HG02571 (cell line): ENCODE measurements at regions not wholly inside any gene's neighbourhood (a gene's known extent, or its start where the extent isn't known, plus 50 kb on each side); places are given as distances from the start of the nearest gene placed in this dataset.

Source experiments
- ATAC-seq: cut with Tn5 transposase; IDR thresholded peaks from one replicate; pipeline ENCODE4 v1.9.1; 2021; ENCODE audit warnings: mild to moderate bottlenecking, moderate library complexity; ENCODE audit not compliant: unreplicated experiment

DNA sequence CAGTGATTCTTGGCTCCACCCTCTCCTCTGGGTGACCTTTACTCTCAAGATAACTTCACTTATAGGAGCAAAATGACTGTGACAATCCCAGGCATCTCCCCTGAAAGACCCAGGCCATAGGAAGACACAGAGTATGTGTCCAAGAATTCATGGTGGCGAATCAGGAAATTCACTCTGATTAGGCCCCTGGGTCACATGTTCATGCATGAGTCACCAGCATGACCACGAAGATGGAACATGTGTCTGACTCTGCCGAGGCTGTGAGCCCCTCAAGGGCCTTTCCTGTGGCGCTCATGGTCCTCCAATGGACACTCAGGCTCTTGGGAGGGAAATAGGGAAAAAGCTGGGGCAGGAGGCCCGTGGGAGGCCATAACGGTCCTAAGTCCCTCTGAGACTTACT, 74.0 kb upstream of the TEX51 start:
- no peak for ATAC-seq

DNA sequence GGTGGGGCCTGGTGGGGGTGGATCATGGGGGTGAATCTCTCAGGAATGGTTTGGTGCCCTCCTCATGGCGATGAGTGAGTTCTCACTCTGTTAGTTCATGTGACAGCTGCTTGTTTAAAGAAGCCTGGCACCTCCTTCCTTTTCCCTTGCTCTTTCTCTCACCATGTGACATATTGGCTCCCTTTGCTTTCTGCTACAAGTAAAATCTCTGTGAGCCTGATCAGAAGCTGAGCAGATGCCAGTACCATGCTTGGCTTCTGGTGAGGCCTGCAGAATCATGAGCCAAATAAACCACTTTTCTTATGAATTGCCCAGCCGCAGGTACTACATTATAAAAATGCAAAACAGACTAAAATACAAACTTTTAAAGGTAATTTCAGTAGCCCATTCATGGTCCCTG, 73.4 kb upstream of the TEX51 start:
- no peak for ATAC-seq

DNA sequence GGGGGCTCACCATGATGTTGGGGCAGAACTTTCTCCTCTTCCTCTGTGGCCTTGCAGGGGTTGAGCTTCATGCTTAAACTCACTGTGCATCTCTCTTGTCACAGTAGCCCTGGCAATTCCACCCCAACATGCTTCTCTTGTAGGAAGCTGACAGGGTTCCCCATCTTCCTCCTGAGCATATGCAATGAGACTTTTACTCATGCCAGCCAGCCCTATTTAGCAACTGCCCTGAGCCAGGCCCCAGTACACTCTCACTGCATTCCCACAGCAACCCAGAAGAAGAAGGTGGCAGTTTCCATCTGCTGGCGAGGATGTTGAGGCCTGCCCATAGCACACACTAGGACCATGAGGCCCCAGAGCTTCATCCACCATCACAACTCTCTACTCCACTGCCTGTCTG, 72.2 kb upstream of the TEX51 start:
- no peak for ATAC-seq

DNA sequence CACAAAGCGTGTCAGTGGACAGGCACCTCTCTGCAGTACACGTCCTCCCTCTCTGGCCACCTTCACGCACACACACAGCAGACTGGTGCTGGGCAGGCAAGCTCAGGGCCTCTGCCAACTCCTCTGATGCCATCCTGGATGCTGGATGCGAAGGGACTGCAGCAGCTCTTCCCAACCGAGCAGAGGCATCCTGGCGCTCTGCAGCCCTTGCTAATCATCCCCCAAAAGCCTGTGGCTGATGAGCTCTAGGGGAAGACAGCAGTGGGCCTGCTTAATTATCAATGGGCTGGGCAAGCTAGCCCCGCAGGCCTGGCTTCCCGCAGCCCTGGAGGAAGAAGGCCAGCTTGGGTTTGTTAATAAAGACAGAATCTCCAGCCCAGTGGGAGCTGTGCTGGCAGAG, 71.3 kb upstream of the TEX51 start:
- no peak for ATAC-seq

DNA sequence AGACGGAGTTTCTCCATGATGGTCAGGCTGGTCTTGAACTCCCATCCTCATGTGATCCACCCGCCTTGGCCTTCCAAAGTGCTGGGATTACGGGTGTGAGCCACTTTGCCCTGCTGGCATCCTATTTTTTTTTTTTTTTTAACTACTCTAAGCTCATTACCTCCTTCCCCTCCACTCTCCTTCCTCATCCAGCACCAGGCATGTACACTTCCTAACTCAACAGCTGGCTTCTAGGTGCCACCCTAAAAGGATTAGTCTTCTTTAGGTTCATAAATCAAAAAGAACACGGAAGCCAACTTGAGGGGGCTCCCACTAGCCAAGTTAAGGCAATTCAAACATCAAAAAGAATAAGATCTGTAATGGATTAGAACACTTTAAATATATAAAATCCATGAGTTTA, 70.6 kb upstream of the TEX51 start:
- no peak for ATAC-seq

DNA sequence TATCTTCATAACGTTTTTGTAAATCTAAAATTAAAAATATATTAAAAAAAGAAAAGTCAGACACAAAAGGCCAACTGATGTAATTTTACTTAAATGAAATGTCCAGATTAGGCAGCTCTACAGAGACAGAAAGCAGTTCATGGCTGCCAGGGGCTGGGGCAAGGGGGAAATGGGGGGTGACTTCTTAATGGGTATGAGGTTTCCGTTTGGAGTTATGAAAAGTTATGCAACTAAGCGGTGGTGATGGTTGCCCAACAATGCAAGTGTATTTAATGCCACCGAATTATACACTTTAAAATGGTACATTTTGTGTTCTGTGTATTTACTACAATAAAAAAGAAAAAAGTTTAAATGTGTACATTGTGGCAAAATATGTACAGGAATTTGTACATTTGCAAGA, 70.2 kb upstream of the TEX51 start:
- ATAC-seq = no peak

DNA sequence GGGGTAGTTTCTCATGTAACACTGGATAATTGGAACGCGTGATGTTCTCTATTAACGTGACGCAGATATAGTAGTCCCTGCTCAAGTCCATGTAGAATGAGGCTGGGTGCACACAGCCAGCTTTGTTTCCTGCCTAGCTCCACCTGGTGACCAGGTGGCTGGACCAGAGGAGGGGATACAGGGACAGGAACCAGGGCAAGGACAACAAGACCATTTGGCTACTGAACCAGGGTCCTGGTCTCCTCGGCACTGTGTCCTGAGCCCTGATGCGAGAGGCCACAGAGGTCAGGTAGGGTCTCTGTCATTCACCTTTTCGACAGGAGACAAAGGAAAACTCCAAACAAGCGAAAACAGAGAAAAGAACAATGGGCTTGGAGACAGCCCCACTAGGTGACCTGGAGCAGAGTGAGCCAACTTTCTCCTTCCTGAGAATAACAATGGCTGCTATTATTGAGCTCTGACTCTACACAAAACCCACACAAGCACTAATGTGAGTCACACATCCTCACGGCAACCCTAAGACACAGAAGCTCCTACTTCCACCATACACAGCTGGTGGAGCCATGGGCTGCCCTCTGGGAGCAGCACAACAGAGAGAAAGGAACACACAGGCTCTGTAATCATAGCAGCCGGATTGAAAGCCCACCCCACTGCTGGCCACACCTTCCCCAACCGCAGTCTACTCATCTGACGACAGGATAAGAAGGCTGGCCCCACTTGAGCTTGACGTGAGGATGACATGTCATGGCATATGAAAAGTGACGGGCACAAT, 67.3 kb upstream of the TEX51 start:
- no peak for ATAC-seq

DNA sequence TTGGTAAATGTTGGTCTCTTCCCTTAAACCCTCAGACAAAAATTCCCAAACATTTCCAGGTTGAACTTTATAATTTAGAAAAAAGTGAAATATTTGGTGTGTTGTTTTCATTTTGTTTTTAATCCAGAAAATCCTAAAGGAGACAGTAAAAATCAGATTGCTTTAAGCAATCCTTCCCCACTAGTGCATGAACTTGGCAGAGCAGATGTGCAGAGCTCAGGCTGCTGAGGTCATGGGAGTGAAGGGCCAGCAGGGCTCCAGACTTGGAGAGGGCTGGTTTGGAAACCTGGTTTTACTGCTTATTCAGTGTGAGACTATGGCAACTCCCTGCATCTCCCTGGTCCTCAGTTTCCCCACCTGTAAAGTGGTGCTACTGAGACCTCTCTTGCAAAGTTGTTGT, 66.7 kb upstream of the TEX51 start:
- no peak for ATAC-seq

DNA sequence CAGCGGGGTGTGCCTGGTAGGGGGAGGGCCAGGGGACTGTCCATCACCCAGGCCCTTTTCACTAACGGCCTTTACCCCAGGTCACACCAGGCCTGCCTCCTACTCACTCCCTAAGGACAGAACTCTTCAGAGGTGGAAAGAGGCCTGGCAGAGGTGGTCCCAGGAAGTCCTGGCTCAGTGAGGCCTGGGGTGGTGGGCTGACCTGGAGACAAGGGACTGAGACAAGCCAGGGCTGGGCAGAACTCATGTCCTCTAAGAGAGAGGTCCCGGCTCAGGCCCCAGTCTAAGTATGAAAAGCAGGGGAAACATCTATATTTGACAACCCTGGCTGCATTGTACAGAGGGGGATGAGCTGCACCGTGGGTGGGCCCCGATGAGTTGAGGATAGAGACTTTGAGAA, 65.9 kb upstream of the TEX51 start:
- ATAC-seq = no peak

DNA sequence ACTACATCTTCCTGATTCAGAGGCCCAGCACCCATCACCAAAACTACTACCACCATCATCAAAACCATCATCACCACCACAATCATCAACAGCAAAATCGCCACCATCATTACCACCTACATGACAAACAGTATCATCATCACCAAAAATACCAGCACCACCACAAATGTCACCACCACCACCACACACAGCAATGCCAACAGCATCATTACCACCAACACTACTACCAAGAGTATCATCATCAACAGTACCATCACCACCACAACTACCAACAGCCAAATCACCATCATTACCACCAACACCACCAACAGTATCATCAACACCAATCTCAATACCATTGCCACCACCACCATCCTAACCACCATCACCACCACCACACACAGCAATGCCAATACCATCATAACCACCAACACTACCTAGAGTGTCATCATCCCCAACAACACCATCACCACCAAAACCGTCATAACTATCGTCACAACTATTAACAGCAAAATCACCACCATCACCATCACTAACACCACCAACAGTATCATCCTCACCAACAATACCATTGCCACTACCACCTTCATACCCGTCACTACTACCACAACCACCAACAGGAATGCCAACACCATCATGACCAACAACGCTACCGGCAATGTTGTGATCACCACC, 64.6 kb upstream of the TEX51 start:
- no peak for ATAC-seq

DNA sequence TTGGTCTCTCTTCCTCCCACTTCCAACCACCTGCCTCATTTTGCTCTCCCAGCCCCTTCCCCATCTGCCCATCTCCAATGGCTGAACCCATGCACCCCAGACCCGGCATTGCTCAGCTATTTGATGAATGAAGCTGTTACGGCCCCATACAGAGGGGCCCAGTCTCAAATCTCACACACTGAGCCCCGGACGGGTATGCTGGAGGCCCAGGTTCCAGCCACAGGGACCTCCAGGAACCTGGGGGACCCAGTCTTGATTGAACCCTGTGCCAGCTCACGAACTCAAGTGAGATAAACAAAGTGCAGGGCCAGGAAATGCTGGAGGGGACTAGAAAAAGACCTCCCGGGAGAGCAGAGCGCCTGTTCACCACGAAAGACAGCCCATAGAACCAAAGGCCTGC, 63.4 kb upstream of the TEX51 start:
- no peak for ATAC-seq

DNA sequence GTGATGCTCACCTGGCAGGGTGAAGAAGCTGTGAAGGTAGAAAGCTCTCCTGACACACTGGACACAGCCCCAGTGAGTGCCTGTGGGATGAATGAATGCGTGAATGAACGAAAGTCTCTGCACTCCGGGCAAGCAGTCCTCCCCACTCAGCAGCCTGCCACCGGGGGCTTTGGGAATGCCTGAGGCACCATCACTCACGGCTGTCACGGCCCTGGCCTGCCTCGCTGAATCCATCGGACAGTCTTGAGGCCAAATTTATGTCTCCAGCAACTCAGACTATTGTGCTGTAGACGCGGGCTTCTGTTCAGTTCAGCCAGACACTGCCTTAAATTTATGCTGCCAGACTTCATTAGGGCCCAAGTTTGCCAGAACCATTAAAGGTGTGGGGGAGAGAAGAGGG, 62.9 kb upstream of the TEX51 start:
- ATAC-seq = no peak

DNA sequence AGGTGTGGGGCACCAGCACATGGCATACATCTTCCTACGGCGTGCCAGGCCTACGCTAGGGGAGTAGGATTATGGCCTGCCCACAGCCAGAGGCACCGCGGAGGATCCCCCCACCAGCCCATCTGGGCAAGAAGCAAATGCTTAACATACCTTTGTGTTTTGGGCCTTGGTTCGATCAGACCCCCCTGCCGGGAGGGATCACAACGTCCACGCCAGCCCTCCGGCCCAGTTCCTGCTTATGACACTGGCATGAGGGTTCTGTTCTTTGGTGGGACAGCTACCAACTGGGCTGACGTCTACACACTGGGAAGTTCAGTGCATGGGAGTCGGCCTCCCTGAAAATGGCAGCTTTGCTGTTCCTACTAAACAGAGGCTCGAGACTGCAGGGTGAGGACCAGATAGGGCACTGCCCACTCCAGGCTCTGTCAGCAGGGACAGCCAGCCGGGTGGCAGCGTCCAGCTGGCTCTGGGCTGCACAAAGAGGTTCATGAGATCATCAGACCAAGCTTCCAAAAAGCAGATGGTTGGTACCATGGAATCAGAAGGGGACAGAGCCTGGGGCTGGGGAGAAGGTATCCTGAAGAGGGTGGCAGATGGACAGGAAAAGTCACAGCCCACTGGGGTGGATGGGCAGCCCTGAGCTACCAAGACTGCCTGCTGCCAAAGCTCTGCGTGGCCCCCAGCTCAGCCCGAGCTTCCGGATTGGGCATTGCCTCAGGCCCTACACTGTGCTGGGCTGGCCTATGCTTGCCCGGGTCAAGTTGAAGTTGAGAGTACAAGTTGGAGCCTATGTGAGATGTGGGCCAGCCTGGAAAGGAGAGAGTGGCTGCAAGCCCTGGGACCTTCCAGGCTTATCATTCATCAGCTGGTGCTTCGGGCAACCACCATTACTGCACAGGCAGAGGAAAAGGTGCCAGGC, 61.7 kb upstream of the TEX51 start:
- no peak for ATAC-seq

DNA sequence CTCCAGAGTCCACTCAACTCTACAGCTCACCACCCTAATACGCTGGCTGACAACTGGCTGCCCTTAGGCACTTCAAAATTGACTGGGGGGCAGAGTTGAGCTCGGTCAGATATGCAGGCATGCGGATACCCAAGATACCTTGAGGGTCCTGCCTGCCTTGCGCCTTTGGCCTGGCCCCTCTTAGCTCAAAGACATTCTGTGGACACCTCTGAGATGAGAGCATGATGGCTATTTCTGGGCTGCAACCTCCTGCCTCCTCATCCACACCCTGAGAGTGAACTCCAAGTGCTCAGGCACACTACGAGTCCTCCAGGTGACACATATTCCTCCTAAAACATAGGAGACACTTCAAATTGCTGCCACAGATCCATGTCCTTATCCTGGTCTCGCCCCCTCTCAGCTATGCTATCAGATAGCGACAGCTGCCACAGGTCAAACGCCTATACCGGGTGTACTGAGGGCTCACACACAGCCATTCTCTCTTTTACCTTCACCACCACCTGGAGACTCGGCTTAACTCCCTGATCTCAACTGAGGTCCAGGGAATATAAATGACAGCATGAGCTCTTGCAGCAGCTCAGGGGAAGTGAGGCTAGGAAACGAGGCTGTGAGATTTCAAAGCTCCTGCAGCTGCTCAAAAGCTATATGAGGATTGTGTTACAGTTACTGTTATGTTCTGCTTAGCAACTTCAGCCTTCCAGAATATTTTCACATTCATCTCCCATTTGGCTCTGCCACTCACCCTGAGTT, 60.5 kb upstream of the TEX51 start:
- ATAC-seq = no peak

DNA sequence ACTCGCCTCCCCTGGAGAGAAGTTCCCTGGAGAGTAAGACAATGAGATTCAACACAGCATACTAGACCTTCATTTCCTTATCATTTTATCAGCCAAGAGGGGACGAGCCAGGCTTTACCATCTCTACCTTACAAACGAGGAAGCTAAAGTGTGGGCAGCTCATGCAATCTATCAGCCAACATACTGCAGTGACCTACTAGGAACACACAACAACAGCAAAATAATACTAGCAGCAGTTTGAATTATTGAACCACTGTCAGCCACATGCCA, 60.0 kb upstream of the TEX51 start:
- no peak for ATAC-seq

DNA sequence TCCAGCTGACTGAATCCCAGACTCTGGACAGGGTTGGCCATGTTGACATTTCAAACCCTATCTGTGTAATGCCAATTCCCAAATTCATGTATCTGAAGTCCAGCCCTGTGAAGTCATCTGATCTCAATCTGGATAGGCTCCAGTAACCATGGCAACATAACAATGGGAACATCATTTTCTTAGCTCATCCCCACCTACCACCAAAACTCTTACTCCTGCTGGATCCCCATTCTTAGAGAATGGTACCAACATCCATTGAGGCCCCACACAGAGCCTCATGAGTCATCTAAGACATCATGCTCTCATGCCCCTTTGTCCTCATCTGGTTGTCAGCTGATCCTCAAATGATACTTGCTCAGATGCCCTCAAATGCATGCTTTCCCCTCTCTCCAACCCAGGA, 58.9 kb upstream of the TEX51 start:
- ATAC-seq = no peak

DNA sequence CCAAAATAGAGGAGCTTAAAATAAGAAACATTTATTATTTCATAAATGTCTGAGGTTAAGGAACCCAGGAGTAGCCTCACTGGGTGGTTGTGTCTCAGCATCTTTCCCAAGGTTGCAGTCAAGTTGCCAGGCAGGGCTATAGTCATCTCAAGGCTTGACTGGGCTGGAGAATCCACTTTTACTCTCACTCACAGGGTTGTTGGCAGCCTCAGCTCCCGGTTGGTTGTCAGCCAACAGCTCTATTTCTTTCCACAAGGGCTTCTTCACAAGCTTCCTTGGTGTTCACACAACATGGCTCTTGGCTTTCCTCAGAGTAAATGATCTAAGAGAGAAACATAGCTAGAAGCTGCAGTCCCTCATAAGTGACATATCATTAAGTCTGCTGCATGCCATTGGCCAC, 55.6 kb upstream of the TEX51 start:
- no peak for ATAC-seq

DNA sequence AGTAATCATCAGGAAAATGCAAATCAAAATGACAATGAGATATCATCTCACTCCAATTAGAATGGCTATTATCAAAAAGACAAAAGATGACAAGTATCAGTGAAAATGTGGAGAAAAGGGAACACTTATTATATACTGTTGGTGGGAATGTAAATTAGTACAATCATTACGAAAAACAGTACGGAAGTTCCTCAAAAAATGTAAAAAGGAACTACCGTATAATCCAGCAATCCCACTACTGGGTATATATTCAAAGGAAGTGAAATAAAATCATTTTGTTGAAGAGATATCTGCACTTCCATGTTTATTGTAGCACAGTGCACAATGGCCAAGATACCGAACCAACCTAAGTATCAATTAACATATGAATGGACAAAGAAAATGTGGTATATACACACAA, 52.4 kb upstream of the TEX51 start:
- no peak for ATAC-seq
